NCI-H2029 treated with DMSO at 0.1 percent for 48 hours (cell line): ENCODE measurements at regions not wholly inside any gene's neighbourhood (a gene's known extent, or its start where the extent isn't known, plus 50 kb on each side); places are given as distances from the start of the nearest gene placed in this dataset.

Experiments used
- DNase-seq: peaks from one replicate; lab custom pipeline; 2025; lab: John Stamatoyannopoulos, UW

- DNase-seq, result no peak
These were observed 72.2 kb upstream of the PDK4 start for GRCh38 chr7:95668504-95669018.

- no peak for DNase-seq
These were observed 66.7 kb upstream of the PDK4 start for GRCh38 chr7:95662987-95663386.

- no peak for DNase-seq
These were observed 63.7 kb upstream of the PDK4 start for GRCh38 chr7:95660023-95660434.

GRCh38 chr7:95658676-95659075 is 62.4 kb upstream of the PDK4 start:
- DNase-seq, result no peak

- no peak for DNase-seq
These were observed 53.2 kb upstream of the PDK4 start for GRCh38 chr7:95649546-95649945.

DNA sequence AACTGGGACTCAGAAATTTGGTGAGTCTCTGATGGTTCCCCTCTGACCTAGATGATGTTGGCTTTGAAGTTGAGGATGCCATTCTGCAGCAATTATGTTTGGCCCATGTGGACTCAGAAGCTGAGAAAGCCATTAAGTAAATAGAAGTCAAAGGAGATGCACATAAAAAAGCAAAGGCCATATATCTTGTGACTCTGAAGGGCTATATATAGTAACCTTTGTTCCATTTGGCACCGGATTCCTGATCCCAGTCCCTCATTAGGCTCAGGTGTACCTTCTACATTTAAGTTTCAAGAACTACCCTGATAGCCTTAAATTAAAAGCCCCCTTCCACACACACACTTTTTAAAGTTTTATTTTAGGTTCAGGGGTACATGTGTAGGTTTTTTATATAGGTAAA is 50.0 kb upstream of the PDK4 start:
- DNase-seq, result no peak
